Loucy (cell line): ENCODE measurements at regions not wholly inside any gene's neighbourhood (a gene's known extent, or its start where the extent isn't known, plus 50 kb on each side); places are given as distances from the start of the nearest gene placed in this dataset.

Source experiments
- EZH2phosphoT487 ChIP-seq: fragments of 200-600 bp; IDR thresholded peaks from 2 replicates; pipeline ENCODE4 v1.6.1; 2018; ENCODE audit warnings: antibody characterized with exemption, mild to moderate bottlenecking, moderate library complexity, borderline replicate concordance
- TF ChIP-seq, protein P1 (sequence below): fragments of 200-600 bp; sonication (generic); conservative IDR thresholded peaks from 2 replicates; pipeline ENCODE4 v1.5.1; 2014; ENCODE audit warnings: mild to moderate bottlenecking, antibody characterized with exemption, low read length

DNA sequence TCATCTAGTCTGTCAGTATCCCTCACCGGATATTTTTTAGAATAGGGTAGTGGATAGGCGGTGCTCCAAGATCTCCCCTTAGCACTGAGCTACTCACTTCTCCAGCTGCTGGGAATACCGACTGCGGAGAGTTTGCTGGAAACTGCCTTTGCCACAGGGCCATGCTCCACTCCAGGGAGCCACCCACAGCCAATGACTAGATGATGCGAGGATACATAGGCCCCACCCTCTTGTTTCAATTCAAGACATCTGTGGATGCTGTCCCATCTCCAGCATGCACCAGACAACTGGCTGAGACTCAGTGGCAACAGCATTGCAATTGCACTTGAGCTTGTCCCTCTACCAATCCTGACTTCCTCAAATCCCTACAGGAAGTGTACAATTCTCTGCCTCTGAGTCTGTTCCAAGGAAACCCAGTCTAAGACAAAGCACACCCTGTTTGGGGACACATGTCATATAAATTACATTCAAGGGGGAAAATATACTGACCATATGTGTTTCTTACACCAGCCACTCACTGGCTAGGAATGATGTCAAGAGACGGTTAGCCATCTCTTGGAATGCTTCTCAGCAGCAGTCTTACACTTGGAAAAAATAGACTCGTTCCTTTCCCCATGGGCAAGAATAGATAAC, 312.6 kb upstream of the KIF2A start:
- TF ChIP-seq, protein P1, sequence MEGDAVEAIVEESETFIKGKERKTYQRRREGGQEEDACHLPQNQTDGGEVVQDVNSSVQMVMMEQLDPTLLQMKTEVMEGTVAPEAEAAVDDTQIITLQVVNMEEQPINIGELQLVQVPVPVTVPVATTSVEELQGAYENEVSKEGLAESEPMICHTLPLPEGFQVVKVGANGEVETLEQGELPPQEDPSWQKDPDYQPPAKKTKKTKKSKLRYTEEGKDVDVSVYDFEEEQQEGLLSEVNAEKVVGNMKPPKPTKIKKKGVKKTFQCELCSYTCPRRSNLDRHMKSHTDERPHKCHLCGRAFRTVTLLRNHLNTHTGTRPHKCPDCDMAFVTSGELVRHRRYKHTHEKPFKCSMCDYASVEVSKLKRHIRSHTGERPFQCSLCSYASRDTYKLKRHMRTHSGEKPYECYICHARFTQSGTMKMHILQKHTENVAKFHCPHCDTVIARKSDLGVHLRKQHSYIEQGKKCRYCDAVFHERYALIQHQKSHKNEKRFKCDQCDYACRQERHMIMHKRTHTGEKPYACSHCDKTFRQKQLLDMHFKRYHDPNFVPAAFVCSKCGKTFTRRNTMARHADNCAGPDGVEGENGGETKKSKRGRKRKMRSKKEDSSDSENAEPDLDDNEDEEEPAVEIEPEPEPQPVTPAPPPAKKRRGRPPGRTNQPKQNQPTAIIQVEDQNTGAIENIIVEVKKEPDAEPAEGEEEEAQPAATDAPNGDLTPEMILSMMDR: no peak
- TF ChIP-seq EZH2phosphoT487: no peak
